ENCODE measurements at regions not wholly inside any gene's neighbourhood (a gene's known extent, or its start where the extent isn't known, plus 50 kb on each side); places are given as distances from the start of the nearest gene placed in this dataset.

DNA sequence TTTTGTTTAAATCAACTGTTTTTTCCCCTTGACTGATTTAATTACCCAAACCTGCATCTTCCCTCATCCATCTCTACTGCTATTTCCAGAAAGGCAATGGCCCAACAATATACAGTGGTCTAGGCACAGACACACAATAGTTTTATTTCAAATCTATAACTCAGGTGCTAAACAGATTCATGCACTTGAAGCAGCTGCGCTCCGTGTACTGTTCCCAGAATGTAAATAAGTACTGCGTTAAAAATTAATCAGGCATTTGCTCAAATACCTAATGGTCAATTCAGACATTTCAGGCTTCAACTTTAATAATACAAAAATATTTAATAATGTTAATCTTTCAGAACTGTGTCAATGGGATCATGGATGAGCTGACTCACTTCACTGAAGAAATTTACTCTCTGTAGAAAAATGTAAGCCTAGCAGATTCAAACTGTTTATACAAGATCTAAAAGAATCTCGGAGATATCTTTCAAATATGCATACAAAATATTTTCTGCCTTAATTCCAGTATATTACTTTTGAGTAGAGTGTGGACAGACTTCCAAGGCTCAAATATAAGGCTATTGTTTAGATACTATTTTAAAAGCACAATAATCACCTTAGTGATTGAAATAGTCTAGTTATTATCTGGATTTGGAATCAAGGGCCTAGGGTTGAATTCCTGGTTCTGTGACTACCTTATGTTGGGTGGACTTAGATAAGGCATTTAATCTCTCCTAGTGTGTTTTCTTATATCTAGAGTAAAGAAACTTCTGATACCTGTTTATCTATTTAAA, 97.4 kb upstream of the PSMD7 start:
- no peak for TF ChIP-seq CTCF (IDR thresholded peaks at IDR 0.05)

- no peak for TF ChIP-seq CTCF (IDR thresholded peaks at IDR 0.05)
Measured at GRCh38 chr16:74192281-74192797, 104.3 kb upstream of the PSMD7 start.

GRCh38 chr16:74190292-74190691, 106.3 kb upstream of the PSMD7 start:
- no peak for TF ChIP-seq CTCF (IDR thresholded peaks at IDR 0.05)

DNA sequence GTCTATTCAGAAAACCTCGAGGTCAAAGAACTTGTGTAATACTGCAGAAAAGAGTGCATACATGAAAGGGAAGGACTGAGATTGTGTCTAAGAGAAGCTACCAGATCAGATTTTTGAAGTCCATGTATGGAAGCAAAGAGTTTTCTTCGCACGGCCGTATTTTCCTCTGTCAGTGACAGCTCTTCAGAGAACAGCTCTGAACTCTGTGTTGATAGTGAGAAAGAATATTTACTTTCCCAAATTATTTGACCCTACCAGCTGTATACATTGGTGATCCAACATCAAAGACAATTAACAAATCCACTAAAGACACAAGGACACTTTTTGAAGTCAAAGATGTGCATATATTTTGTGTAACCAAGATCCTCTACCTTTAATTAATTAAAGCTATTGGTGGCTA, 107.8 kb upstream of the PSMD7 start:
- no peak for TF ChIP-seq CTCF (IDR thresholded peaks at IDR 0.05)

- no peak for TF ChIP-seq CTCF (IDR thresholded peaks at IDR 0.05)
Measured at GRCh38 chr16:74186561-74186971, 110.0 kb upstream of the PSMD7 start.

DNA sequence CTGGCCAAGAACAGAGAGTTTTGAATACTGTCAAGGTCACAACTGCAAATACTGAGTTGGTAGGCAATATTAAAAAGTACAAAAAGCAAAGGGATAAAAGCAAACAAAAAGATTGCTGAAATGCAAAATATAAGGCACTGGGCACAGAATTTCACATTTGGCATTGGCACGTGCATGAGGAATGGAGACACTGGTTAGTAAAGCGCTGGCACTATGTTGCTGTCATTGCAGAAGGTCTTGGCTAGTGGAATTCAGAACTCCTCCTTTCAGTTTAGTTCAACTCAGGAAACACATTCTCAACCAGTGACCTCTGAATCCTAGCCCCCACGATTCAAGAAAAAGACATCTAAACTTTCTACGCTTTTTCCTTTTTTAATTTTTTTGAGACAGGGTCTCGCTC, 111.8 kb upstream of the PSMD7 start:
- no peak for TF ChIP-seq CTCF (IDR thresholded peaks at IDR 0.05)

DNA sequence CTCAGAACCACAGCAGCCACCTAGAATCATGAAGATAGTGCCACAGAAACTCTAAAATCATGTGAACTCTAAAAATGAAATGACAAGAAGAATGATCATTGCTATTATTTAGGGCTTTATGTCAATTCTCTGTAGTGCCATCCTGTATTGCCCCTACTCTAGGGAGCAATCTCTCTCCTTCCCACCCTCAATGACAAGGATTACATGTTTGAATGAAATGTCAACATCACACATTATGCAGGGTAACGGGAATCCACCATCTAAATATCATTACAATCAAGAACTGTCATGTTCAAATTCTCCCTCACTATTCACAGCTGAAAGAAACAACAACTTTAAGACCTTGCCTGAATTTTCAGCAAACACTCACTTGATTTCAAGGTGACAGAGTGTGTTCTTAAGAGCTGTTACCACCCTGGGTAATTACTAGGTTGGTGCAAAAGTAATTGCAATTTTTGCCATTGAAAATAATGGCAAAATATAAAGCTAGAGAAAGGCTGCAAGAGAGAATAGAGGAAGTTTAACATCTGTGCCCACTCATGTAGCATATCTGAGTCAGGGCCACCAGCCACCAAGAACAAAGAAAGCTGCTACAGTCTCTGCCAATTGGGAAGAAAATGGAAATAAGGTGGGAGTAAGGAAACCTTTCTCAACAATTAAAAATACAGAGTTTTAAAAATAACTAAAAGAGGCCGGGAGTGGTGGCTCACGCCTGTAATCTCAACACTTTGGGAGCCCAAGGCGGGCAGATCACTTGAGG, 112.8 kb upstream of the PSMD7 start:
- TF ChIP-seq CTCF (IDR thresholded peaks at IDR 0.05): no peak

All from LNCAP (cell line).